HCT116 (cell line): ENCODE measurements at regions not wholly inside any gene's neighbourhood (a gene's known extent, or its start where the extent isn't known, plus 50 kb on each side); places are given as distances from the start of the nearest gene placed in this dataset.
"Not testable (repeated sequence)": the region's sequence is repeated elsewhere in the genome, so short reads cannot be mapped to it uniquely, and the experiment has no call there.

ENCODE experiments used
- ATF3 ChIP-seq: IDR thresholded peaks from 2 replicates; pipeline ENCODE4 v1.6.1; 2012
- CTCF ChIP-seq, 3 experiments: fragments of 200-600 bp in 1 of 3; sonication (generic) in 1 of 3; IDR thresholded peaks in 2 of 3; conservative IDR thresholded peaks in 1 of 3; 2 replicates each; pipeline ENCODE4 v1.5.1; 2012 to 2017; ENCODE audit warnings: low read depth in 2 of 3, low read length in 2 of 3, antibody characterized with exemption in 1 of 3, borderline replicate concordance in 1 of 3, control low read depth in 1 of 3, mild to moderate bottlenecking in 1 of 3, mixed read lengths in 1 of 3, mixed run types in 1 of 3, moderate library complexity in 1 of 3; ENCODE audit not compliant: insufficient read depth in 1 of 3
- EZH2phosphoT487 ChIP-seq: fragments of 200-600 bp; IDR thresholded peaks from 2 replicates; pipeline ENCODE4 v1.6.1; 2018; ENCODE audit warnings: antibody characterized with exemption, borderline replicate concordance

- not testable (repeated sequence) for TF ChIP-seq EZH2phosphoT487; CTCF (IDR thresholded peaks at IDR 0.05 in 2 of 3, conservative IDR thresholded peaks at IDR 0.05 in 1 of 3; ENCODE audit: borderline replicate concordance in 1 of 3, insufficient read depth in 1 of 3, low read depth in 2 of 3, low read length in 2 of 3); ATF3
Measured at GRCh38 chr1:99405325-99405724, 141.0 kb downstream of the PLPPR4 start.
